GM18520 (cell line): ENCODE measurements at regions not wholly inside any gene's neighbourhood (a gene's known extent, or its start where the extent isn't known, plus 50 kb on each side); places are given as distances from the start of the nearest gene placed in this dataset.
"Not testable (repeated sequence)": the region's sequence is repeated elsewhere in the genome, so short reads cannot be mapped to it uniquely, and the experiment has no call there.

Experiments
- ATAC-seq: cut with Tn5 transposase; IDR thresholded peaks from one replicate; pipeline ENCODE4 v1.9.1; 2021; ENCODE audit not compliant: unreplicated experiment

GRCh38 chr2:190584980-190585661, 50.6 kb upstream of the NEMP2 start:
- no peak for ATAC-seq

DNA sequence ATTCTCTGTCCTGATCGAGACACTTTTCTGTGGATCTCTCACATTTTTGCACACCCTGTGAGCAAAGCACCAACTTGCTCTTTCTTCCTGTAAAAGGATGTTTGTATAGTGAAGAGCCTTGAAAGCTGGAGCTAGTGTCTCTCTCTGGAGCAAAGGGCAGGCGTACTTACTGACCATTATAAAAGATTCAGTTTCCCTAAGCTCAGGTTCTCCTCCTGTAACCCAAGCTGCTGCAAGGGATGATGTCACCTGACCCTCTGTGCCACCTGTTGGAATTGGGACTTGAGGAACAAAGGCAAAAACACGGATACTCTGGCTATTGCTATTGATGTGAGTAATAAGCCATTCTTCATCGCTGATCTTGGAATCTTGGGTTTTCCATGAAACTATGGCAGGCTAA, 52.6 kb upstream of the NEMP2 start:
- no peak for ATAC-seq

- ATAC-seq = peak; percentile 49
Observed at GRCh38 chr2:190589008-190589407, 54.5 kb upstream of the NEMP2 start.

DNA sequence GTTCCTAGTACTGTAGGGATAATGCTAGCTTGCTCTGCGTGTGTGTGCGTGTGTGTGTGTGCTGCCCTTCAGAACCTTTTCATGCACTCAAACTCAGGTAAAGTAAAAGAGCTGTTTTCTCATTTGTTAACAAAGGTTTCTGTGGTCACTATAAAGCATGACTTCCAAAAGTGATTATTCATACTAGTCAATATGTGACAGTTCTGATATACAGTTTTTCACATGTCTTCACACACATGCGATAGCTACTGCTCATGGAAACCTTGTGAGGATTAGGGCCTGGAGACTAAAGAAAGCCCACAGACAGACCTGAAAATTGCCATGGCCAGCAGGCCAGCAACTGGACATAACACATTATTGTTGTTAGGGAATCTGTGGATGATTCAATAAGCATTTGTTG, 56.9 kb upstream of the NEMP2 start:
- ATAC-seq = no peak

GRCh38 chr2:190592831-190593230, 56.1 kb upstream of the NAB1 start:
- ATAC-seq = no peak

- not testable (repeated sequence) for ATAC-seq
Observed at GRCh38 chr2:190595879-190596278, 53.0 kb upstream of the NAB1 start.

DNA sequence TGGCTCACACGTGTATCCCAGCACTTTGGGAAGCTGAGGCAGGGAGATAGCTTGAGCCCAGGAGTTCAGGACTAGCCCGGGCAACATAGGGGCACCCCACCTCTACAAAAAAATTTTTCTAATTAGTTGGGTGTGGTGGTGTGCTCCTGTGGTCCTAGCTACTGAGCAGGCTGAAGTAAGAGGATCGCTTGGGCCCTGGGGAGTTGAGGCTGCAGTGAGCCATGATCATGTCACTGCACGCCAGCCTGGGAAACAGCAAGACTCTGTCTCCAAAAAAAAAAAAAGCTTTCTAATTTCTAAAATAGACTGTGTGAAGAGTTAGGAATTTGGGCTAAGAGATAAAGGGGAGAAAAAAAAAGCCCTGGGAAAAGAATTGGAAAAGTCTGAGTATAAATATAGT, 51.9 kb upstream of the NAB1 start:
- ATAC-seq = no peak

- no peak for ATAC-seq
Observed at GRCh38 chr2:190598621-190599020, 50.3 kb upstream of the NAB1 start.

- no peak for ATAC-seq
Observed at GRCh38 chr2:190599073-190599472, 49.8 kb upstream of the NAB1 start.
